ENCODE measurements at regions not wholly inside any gene's neighbourhood (a gene's known extent, or its start where the extent isn't known, plus 50 kb on each side); places are given as distances from the start of the nearest gene placed in this dataset.

DNA sequence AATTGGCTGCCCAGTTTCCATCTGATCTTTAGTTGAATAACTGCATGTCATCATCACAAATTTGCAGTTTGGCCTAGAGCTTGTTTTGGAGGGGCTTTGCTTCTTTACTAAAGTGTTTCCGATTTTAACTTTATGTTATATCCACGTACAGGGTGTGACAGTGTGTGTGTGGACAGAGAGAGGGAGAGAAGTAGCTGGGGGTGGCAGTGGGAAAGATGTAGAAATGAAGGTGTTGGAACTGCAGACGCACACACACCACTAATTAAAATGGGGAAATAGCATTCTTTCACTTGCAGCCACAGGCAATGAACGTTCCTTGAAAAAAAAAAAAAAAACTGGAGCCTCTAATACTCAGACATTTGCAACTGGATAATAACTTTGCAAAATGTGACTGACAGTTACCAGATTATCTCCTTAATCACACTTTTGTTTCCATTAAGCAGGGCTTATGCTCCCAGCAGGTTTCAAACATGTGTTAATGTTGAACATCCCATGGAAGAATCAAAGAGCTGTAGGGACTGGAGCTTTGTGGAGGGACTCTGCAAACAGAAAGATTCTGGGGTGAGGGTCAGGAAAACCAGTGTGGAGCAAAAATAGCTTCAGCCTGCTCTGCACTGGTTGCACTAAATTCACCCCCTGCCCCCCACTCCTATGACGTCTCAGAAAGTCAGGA lies 238.1 kb upstream of the TENM4 start:
- 2% methylated on average over 5 of the region's 5 CpGs for WGBS (ENCODE audit: low lambda C conversion rate)
- in situ Hi-C loops (cut with HindIII; ENCODE audit: extremely low pct_ligation_motif_present, low pct_unique_long_range_greater_than_20kb), result no loop called here
- Histone ChIP-seq H3K36me3 (replicated peaks in 1 of 2; ENCODE audit: control insufficient read depth in 1 of 2, insufficient read depth in 2 of 2, low read length in 2 of 2) (no peaks in the 10 kb centered on the region), H3K27ac (ENCODE audit: extremely low read length, insufficient read depth, low read length) (no peak overlapping the region), H3K4me2 (ENCODE audit: low read depth, low read length) (no peak overlapping the region), H3K27me3 (ENCODE audit: control insufficient read depth in 1 of 2, insufficient read depth in 2 of 2, low read length in 2 of 2) (no peaks in the 10 kb centered on the region), H3K4me3 (replicated peaks in 1 of 3; ENCODE audit: insufficient read depth in 1 of 3, low read depth in 2 of 3, low read length in 3 of 3) (no peak overlapping the region), H3K9me3 (ENCODE audit: low read length) (no peaks in the 10 kb centered on the region), H3K4me1 (ENCODE audit: insufficient read depth, low read length) (no peaks in the 10 kb centered on the region), H3K79me2 (ENCODE audit: insufficient read depth, low read length) (no peaks in the 10 kb centered on the region), H3K9ac (ENCODE audit: insufficient read depth, low read depth, low read length) (no peak overlapping the region), H4K20me1 (ENCODE audit: insufficient read depth, low read length) (no peaks in the 10 kb centered on the region), H2AFZ (ENCODE audit: low read length) (no peak overlapping the region)
- no TSS peak for BruUV-seq (replicated peaks)
- ChIA-PET POLR2A (no interaction called here), CTCF (ENCODE audit: low intra/inter-chr PET ratio, low total read pairs) (no interaction called here)
- DNase-seq (ENCODE audit: low spot score) (no peak), ATAC-seq (no peak), FAIRE-seq (no peak)
- intact Hi-C loops (cut with micrococcal nuclease; ENCODE audit: unreplicated experiment), result no loop called here
- no peak for TF ChIP-seq NONO (IDR thresholded peaks at IDR 0.05)
- no peak for TF ChIP-seq NONO (CRISPR knock-in tag; conservative IDR thresholded peaks at IDR 0.05)
- no peak for TF ChIP-seq CREM (IDR thresholded peaks at IDR 0.05)
- no peak for TF ChIP-seq CREM (CRISPR knock-in tag; IDR thresholded peaks at IDR 0.05)
- no peak for TF ChIP-seq NFYC (CRISPR knock-in tag; IDR thresholded peaks at IDR 0.05)
- TF ChIP-seq, protein P1, sequence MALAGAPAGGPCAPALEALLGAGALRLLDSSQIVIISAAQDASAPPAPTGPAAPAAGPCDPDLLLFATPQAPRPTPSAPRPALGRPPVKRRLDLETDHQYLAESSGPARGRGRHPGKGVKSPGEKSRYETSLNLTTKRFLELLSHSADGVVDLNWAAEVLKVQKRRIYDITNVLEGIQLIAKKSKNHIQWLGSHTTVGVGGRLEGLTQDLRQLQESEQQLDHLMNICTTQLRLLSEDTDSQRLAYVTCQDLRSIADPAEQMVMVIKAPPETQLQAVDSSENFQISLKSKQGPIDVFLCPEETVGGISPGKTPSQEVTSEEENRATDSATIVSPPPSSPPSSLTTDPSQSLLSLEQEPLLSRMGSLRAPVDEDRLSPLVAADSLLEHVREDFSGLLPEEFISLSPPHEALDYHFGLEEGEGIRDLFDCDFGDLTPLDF (CRISPR knock-in tag; IDR thresholded peaks at IDR 0.05), result no peak
- no peak for TF ChIP-seq ZNF558 (CRISPR knock-in tag; IDR thresholded peaks at IDR 0.05; ENCODE audit: borderline replicate concordance)
- TF ChIP-seq, protein P2, sequence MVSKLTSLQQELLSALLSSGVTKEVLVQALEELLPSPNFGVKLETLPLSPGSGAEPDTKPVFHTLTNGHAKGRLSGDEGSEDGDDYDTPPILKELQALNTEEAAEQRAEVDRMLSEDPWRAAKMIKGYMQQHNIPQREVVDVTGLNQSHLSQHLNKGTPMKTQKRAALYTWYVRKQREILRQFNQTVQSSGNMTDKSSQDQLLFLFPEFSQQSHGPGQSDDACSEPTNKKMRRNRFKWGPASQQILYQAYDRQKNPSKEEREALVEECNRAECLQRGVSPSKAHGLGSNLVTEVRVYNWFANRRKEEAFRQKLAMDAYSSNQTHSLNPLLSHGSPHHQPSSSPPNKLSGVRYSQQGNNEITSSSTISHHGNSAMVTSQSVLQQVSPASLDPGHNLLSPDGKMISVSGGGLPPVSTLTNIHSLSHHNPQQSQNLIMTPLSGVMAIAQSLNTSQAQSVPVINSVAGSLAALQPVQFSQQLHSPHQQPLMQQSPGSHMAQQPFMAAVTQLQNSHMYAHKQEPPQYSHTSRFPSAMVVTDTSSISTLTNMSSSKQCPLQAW (CRISPR knock-in tag; IDR thresholded peaks at IDR 0.05), result no peak
- no peak for TF ChIP-seq NR2C2 (CRISPR knock-in tag; IDR thresholded peaks at IDR 0.05; ENCODE audit: borderline replicate concordance)
- no peak for TF ChIP-seq SNRNP70 (IDR thresholded peaks at IDR 0.05; ENCODE audit: low read depth, low read length)
- no peak for TF ChIP-seq STAG1 (CRISPR knock-in tag; IDR thresholded peaks at IDR 0.05)
- TF ChIP-seq ZNF350 (CRISPR knock-in tag; IDR thresholded peaks at IDR 0.05; ENCODE audit: borderline replicate concordance, low read depth), result no peak
- no peak for TF ChIP-seq MZF1 (CRISPR knock-in tag; IDR thresholded peaks at IDR 0.05; ENCODE audit: borderline replicate concordance)
- TF ChIP-seq, protein P3, sequence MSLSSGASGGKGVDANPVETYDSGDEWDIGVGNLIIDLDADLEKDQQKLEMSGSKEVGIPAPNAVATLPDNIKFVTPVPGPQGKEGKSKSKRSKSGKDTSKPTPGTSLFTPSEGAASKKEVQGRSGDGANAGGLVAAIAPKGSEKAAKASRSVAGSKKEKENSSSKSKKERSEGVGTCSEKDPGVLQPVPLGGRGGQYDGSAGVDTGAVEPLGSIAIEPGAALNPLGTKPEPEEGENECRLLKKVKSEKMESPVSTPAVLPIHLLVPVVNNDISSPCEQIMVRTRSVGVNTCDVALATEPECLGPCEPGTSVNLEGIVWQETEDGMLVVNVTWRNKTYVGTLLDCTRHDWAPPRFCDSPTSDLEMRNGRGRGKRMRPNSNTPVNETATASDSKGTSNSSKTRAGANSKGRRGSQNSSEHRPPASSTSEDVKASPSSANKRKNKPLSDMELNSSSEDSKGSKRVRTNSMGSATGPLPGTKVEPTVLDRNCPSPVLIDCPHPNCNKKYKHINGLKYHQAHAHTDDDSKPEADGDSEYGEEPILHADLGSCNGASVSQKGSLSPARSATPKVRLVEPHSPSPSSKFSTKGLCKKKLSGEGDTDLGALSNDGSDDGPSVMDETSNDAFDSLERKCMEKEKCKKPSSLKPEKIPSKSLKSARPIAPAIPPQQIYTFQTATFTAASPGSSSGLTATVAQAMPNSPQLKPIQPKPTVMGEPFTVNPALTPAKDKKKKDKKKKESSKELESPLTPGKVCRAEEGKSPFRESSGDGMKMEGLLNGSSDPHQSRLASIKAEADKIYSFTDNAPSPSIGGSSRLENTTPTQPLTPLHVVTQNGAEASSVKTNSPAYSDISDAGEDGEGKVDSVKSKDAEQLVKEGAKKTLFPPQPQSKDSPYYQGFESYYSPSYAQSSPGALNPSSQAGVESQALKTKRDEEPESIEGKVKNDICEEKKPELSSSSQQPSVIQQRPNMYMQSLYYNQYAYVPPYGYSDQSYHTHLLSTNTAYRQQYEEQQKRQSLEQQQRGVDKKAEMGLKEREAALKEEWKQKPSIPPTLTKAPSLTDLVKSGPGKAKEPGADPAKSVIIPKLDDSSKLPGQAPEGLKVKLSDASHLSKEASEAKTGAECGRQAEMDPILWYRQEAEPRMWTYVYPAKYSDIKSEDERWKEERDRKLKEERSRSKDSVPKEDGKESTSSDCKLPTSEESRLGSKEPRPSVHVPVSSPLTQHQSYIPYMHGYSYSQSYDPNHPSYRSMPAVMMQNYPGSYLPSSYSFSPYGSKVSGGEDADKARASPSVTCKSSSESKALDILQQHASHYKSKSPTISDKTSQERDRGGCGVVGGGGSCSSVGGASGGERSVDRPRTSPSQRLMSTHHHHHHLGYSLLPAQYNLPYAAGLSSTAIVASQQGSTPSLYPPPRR (CRISPR knock-in tag; IDR thresholded peaks at IDR 0.05; ENCODE audit: borderline replicate concordance), result no peak
- TF ChIP-seq REXO4 (CRISPR knock-in tag; IDR thresholded peaks at IDR 0.05; ENCODE audit: borderline replicate concordance), result no peak
- no peak for TF ChIP-seq CEBPG (CRISPR knock-in tag; IDR thresholded peaks at IDR 0.05)
- TF ChIP-seq, protein P4, sequence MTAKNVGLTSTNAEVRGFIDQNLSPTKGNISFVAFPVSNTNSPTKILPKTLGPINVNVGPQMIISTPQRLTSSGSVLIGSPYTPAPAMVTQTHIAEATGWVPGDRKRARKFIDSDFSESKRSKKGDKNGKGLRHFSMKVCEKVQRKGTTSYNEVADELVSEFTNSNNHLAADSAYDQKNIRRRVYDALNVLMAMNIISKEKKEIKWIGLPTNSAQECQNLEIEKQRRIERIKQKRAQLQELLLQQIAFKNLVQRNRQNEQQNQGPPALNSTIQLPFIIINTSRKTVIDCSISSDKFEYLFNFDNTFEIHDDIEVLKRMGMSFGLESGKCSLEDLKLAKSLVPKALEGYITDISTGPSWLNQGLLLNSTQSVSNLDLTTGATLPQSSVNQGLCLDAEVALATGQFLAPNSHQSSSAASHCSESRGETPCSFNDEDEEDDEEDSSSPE (CRISPR knock-in tag; IDR thresholded peaks at IDR 0.05), result no peak
- no peak for TF ChIP-seq ZNF180 (CRISPR knock-in tag; IDR thresholded peaks at IDR 0.05; ENCODE audit: borderline replicate concordance, low read depth)
